Urinary bladder (tissue), 3 donors: ENCODE measurements at regions not wholly inside any gene's neighbourhood (a gene's known extent, or its start where the extent isn't known, plus 50 kb on each side); places are given as distances from the start of the nearest gene placed in this dataset.
"Not testable (repeated sequence)": the region's sequence is repeated elsewhere in the genome, so short reads cannot be mapped to it uniquely, and the experiment has no call there.

Experiments used
- DNase-seq: peaks from one replicate; pipeline ENCODE4 v3.0.0-alpha.2; 2015; ENCODE audit errors: extremely low spot score
- H3K27ac ChIP-seq: one replicate; pipeline ENCODE4 v1.5.1; 2013; ENCODE audit warnings: low read depth, mild to moderate bottlenecking, moderate library complexity
- H3K36me3 ChIP-seq: one replicate; pipeline ENCODE4 v1.6.1; 2013; ENCODE audit warnings: mild to moderate bottlenecking, moderate library complexity; ENCODE audit not compliant: insufficient read depth
- H3K4me1 ChIP-seq: one replicate; pipeline ENCODE4 v1.6.1; 2013; ENCODE audit warnings: mild to moderate bottlenecking, moderate library complexity; ENCODE audit not compliant: insufficient read depth
- H3K4me3 ChIP-seq: one replicate; pipeline ENCODE4 v1.5.1; 2013; ENCODE audit warnings: low read depth, low read length
- WGBS: extraction: QIAGEN DNeasy Blood & Tissue Kit; methylation state at CpG from one replicate; pipeline ENCODE4 v1.1.7; 2013; 5-methylcytosine and 5-hydroxymethylcytosine counted together
- donor health status: healthy with polysubstance abuse.
- donor health status: healthy.

DNA sequence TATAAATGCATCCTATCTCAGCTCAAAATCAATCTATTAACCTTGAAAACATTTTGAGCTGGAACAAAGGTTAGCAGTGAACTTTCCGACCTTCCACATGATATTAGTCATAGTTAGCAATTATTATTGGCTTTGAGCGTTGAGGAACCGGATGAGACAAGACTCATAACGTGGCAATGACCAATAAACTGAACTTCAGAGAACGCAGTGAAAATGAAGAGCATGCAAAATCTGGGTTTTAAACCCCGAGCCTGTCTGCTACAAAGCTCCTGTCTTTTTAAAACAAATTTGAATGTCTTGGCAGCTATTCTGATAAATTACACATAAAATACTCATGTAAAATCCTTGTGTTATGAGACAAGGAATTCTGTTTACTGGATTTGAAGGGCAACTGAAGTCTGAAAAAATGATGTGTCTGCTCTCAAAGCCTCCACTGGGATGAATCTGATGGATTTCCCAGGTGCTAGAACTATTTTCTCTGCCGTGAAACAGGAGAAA lies 74.7 kb upstream of the ITGB1 start:
- H3K36me3 ChIP-seq = no peaks in the 10 kb centered on the region
- no peak for DNase-seq
- H3K4me3 ChIP-seq = no peak overlapping the region
- H3K4me1 ChIP-seq = no peaks in the 10 kb centered on the region
- 25% methylated on average over 7 of the region's 7 CpGs for WGBS
- H3K27ac ChIP-seq = no peak overlapping the region

DNA sequence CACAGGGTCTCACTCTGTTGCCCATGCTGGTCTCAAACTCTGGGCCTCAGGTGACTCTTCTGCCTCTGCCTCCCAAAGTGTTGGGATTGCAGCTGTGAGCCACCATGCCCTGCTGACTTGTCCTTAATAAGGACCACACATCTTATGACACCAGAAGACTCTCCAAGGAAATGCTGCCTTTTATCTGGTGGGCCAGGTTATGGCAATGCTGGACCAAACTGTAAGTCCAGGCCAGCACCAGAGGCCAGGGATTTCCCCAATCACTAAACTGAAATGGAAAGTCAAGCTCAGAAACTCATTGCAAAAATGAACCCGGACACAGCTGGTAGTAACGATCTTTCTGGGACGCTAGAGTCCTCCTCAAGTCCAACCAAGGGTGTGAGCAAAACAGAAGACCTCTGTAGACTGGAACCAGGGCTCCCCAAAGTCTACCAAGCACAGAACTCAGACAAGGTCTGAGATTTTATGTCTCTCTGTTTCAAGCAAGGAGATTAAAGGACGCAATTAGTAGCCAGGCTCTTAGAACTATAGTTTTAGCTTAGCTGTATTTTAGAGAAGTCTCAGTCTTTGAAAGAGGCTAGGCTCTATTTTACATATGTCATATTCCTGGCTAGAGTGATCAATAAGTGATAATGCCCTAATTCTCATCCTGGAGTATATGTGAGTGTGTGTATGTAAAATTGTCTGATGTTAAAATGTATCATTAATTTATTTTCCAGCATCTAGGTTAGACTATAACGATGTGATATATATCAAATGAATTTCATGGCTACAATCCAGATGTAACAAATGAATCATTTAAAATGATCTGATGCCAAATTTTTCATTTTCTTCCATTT lies 74.0 kb upstream of the ITGB1 start:
- H3K4me3 ChIP-seq = no peak overlapping the region
- H3K4me1 ChIP-seq = no peaks in the 10 kb centered on the region
- WGBS = 77% methylated on average over 5 of the region's 5 CpGs
- H3K36me3 ChIP-seq = no peaks in the 10 kb centered on the region
- H3K27ac ChIP-seq = no peak overlapping the region
- DNase-seq = no peak

- H3K4me1 ChIP-seq = no peaks in the 10 kb centered on the region
- no peak for DNase-seq
- H3K27ac ChIP-seq = no peak overlapping the region
- H3K4me3 ChIP-seq = no peak overlapping the region
- H3K36me3 ChIP-seq = no peaks in the 10 kb centered on the region
- 94% methylated on average over 5 of the region's 5 CpGs for WGBS
Observed at GRCh38 chr10:33031171-33031570, 73.1 kb upstream of the ITGB1 start.

DNA sequence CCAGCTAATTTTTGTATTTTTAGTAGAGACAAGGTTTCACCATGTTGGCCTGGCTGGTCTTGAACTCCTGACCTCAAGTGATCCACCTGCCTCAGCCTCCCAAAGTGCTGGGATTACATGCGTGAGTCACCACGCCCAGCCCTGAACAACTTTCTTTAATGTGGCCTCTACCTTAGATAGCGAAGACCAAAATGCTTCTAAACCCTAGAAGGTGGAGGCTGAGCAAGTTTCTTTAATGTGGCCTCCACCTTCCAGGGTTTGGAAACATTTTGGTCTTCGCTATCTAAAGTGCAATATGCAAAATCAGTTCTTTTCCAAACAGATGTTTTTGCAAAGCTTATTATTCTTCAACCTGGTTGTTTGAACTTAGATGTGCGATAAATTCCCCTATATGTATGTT lies 70.5 kb upstream of the ITGB1 start:
- not testable (repeated sequence) for H3K36me3 ChIP-seq, H3K4me1 ChIP-seq, H3K27ac ChIP-seq, H3K4me3 ChIP-seq, DNase-seq
- WGBS = 94% methylated on average over 5 of the region's 5 CpGs

- 86% methylated on average over 6 of the region's 6 CpGs for WGBS
- no peaks in the 10 kb centered on the region for H3K36me3 ChIP-seq
- no peak overlapping the region for H3K4me3 ChIP-seq
- no peak overlapping the region for H3K27ac ChIP-seq
- no peaks in the 10 kb centered on the region for H3K4me1 ChIP-seq
- no peak for DNase-seq
Observed at GRCh38 chr10:33027088-33027487, 69.1 kb upstream of the ITGB1 start.

DNA sequence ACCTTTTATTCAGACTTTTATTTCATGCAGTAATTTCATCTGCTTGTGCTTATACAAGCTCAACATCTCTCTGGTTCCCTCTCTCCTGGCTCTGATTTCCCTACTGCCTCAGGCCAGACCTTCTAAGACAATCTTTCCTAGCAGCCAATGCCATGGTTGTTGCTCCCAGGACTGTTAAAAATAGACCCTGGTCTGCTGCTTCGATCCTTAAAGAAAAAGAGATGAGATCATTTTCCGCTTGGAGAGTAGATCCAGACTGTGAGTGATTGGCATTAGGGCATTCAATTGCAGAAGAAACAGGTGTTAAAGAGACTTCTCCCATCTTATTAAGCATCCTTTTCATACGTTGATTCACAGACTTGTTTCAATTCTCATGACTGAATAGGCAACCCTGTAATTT lies 68.4 kb upstream of the ITGB1 start:
- no peaks in the 10 kb centered on the region for H3K36me3 ChIP-seq
- H3K4me3 ChIP-seq = no peak overlapping the region
- no peaks in the 10 kb centered on the region for H3K4me1 ChIP-seq
- DNase-seq = no peak
- WGBS = 37% methylated on average over 3 of the region's 3 CpGs
- no peak overlapping the region for H3K27ac ChIP-seq

- DNase-seq = no peak
- 74% methylated on average over 4 of the region's 4 CpGs for WGBS
- Histone ChIP-seq H3K36me3 (no peaks in the 10 kb centered on the region), H3K4me3 (no peak overlapping the region), H3K4me1 (no peaks in the 10 kb centered on the region), H3K27ac (no peak overlapping the region)
Observed at GRCh38 chr10:33025910-33026309, 67.9 kb upstream of the ITGB1 start.

GRCh38 chr10:33025039-33025438 lies 67.0 kb upstream of the ITGB1 start:
- no peak overlapping the region for H3K4me3 ChIP-seq
- no peaks in the 10 kb centered on the region for H3K36me3 ChIP-seq
- 86% methylated on average over 6 of the region's 6 CpGs for WGBS
- H3K4me1 ChIP-seq = no peaks in the 10 kb centered on the region
- no peak for DNase-seq
- H3K27ac ChIP-seq = no peak overlapping the region

GRCh38 chr10:33022691-33023090 lies 64.7 kb upstream of the ITGB1 start:
- no peak overlapping the region for H3K27ac ChIP-seq
- no peak for DNase-seq
- no peaks in the 10 kb centered on the region for H3K4me1 ChIP-seq
- H3K36me3 ChIP-seq = no peaks in the 10 kb centered on the region
- no peak overlapping the region for H3K4me3 ChIP-seq
- 65% methylated on average over 3 of the region's 3 CpGs for WGBS

- no peaks in the 10 kb centered on the region for H3K36me3 ChIP-seq
- WGBS = 73% methylated on average over 4 of the region's 4 CpGs
- H3K4me1 ChIP-seq = no peaks in the 10 kb centered on the region
- DNase-seq = no peak
- no peak overlapping the region for H3K4me3 ChIP-seq
- H3K27ac ChIP-seq = no peak overlapping the region
Observed at GRCh38 chr10:33022090-33022489, 64.1 kb upstream of the ITGB1 start.

DNA sequence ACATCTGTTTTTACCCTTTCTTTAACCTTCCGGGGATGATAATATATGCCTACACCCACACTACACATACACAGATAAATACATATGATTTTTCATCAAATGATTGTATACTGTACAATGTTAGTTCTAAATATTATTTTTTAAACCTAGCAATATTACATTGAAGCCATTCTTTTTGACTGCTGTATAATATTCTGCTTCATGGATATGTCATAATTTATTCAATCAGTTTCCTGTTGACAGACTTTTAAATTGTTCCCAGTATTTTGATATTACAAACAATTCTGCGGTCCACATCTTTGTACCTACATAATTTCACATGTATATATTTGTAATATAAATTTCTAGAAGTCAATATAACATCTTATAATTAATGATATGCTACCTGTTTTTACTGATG lies 59.0 kb upstream of the ITGB1 start:
- WGBS = over 99% methylated on average over 2 of the region's 2 CpGs
- Histone ChIP-seq H3K4me1 (no peaks in the 10 kb centered on the region), H3K4me3 (no peak overlapping the region), H3K36me3 (no peaks in the 10 kb centered on the region), H3K27ac (no peak overlapping the region)
- no peak for DNase-seq

DNA sequence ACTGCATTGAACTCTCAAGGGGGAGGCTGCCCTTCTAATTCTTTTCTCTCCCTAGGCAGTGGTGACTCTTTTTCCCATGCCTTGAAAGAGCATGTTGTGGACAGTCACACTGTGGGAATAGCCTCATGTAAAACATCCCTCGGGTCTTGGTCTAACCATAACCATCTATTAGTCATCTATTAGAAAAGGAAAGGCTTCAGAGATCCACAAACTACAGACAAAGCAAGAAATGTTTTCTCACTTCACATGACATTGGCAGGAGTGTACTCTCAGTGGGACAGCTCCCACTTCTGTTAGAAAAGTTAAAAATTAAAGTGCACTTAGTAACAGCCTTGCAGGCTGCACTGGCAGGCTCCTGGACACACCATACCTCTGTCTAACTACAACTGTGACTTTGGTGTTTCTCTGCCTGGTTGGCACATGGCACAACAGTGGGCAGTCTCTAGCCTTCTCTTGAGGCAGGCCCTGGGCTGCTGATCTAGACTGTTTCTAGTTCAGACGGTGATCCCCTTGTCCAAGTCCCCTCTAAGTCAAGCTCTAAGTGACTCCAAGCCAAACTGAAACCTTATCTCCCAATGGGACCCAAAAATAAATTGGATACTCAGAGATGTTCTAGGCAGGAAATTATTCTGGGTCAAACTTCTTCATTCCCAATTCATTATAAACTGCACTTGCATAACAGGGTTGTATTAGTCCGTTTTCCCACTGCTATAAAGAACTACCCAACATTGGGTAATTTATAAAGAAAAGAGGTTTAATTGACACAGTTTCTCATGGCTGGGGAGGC lies 57.9 kb upstream of the ITGB1 start:
- DNase-seq = no peak
- H3K27ac ChIP-seq = no peak overlapping the region
- no peak overlapping the region for H3K4me3 ChIP-seq
- 83% methylated on average over 3 of the region's 3 CpGs for WGBS
- H3K4me1 ChIP-seq = no peaks in the 10 kb centered on the region
- H3K36me3 ChIP-seq = no peaks in the 10 kb centered on the region

GRCh38 chr10:33013331-33013730 lies 55.3 kb upstream of the ITGB1 start:
- 96% methylated on average over 25 of the region's 25 CpGs for WGBS
- not testable (repeated sequence) for H3K4me3 ChIP-seq, H3K36me3 ChIP-seq, DNase-seq, H3K4me1 ChIP-seq, H3K27ac ChIP-seq

DNA sequence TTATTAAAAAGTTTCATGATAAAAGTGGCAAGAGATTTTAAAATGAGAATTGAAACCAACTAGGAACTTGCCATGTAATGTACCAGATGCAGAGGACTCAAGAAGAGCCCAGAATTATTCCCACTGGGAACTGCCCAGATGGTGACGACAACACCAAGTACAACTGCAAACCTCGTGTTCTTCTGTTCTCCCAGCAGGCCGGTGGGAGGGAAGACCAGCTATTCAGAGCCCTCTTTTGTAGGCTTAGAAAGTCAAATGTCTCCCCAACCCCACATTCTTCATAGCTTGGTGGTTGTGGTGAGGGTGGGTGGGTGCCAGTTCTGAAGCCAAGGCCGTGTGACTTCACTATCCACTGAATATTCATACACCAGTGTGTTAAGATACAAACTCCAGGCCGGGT lies 54.3 kb upstream of the ITGB1 start:
- 83% methylated on average over 5 of the region's 5 CpGs for WGBS
- no peak for DNase-seq

More for the DNA sequence above, 54.3 kb upstream of the ITGB1 start:
- H3K27ac ChIP-seq = no peak overlapping the region
- H3K36me3 ChIP-seq = no peaks in the 10 kb centered on the region
- no peak overlapping the region for H3K4me3 ChIP-seq
- H3K4me1 ChIP-seq = no peaks in the 10 kb centered on the region
